ENCODE measurements at regions not wholly inside any gene's neighbourhood (a gene's known extent, or its start where the extent isn't known, plus 50 kb on each side); places are given as distances from the start of the nearest gene placed in this dataset.

DNA sequence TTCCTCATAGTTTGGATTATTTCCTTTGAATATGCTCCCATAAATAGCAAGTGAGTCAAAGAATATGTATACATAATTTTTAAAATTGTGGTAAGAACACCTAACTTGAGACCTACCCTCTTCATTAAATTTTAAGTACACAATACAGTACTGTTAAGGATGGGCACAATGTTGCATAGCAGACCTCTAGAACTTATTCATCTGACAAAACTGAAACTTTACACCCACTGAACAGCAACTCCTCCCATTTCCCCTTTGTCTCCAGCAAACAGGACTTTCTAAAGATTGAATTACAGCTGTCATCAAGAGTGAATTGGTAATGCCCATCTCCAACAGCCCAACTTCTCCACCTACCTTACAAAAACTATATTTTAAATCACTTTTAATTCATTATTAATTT is 388.9 kb downstream of the HTR1A start:
- no peak for TF ChIP-seq FOXP2 (optimal IDR thresholded peaks at IDR 0.05; ENCODE audit: control extremely low read depth, extremely low read length, insufficient read depth)
- TF ChIP-seq EZH2 (IDR thresholded peaks at IDR 0.05) = no peak
- no peak for TF ChIP-seq POLR2AphosphoS5 (IDR thresholded peaks at IDR 0.05; ENCODE audit: borderline replicate concordance, low read depth, low read length)

Measured in SK-N-MC (cell line).